Activated naive CD4-positive, alpha-beta T cell treated with anti-CD3 and anti-CD28 coated beads for 36 hours (primary cell): ENCODE measurements at regions not wholly inside any gene's neighbourhood (a gene's known extent, or its start where the extent isn't known, plus 50 kb on each side); places are given as distances from the start of the nearest gene placed in this dataset.
"Not testable (repeated sequence)": the region's sequence is repeated elsewhere in the genome, so short reads cannot be mapped to it uniquely, and the experiment has no call there.

ENCODE experiments used
- CTCF ChIA-PET: fragments of 350-600 bp; sonication (Branson Sonifier 250); formaldehyde crosslinking; loops from one replicate; lab custom pipeline; 2021; ENCODE audit warnings: antibody characterized with exemption; lab: Charles Lee
- DNase-seq: peaks from one replicate; pipeline ENCODE4 v3.0.0-alpha.2; 2020
- H3K27ac Mint-ChIP-seq: one replicate; pipeline ENCODE4 v1.8.0; 2021; ENCODE audit warnings: mild to moderate bottlenecking, mixed read lengths
- H3K27me3 Mint-ChIP-seq: one replicate; pipeline ENCODE4 v1.8.0; 2021; ENCODE audit warnings: low read depth, mixed read lengths
- H3K36me3 Mint-ChIP-seq: one replicate; pipeline ENCODE4 v1.8.0; 2021; ENCODE audit warnings: low read depth, mixed read lengths
- H3K4me1 Mint-ChIP-seq: one replicate; pipeline ENCODE4 v1.8.0; 2021; ENCODE audit warnings: low read depth, mixed read lengths
- H3K4me3 Mint-ChIP-seq: one replicate; pipeline ENCODE4 v1.8.0; 2021; ENCODE audit warnings: mild to moderate bottlenecking, moderate library complexity, mixed read lengths
- H3K9me3 Mint-ChIP-seq: one replicate; pipeline ENCODE4 v1.8.0; 2021; ENCODE audit warnings: mixed read lengths
- intact Hi-C: fragments of 100-400 bp; cut with micrococcal nuclease; formaldehyde crosslinking; loops from one replicate; pipeline ENCODE4 v1.15.1; 2023

DNA sequence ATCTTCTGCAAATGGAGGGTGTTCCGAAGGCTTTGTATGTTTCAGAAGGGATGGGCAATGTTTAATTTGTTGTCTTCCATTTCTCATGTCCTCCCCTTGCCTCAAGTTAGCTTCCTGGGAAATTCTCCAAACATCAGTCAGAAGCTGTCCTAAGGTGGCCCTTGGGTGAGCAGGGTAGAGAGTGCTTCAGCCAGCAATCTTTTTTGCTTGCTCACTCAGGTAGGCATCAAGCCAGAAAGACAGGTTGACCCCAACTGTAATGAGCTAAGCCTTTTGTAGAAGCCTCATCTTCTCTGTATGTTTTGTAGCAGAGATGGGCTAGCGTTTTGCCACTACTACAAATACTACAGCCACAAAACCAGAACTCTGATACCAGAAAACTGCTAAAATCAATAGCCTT is 321.5 kb upstream of the FAM78B start:
- Mint-ChIP-seq H3K36me3 (no peaks in the 10 kb centered on the region), H3K4me1 (peaks cover 14% of the 10 kb centered on the region), H3K4me3 (peak overlapping the region; percentile 25), H3K27ac (no peak overlapping the region), H3K9me3 (peaks cover 1% of the 10 kb centered on the region), H3K27me3 (no peaks in the 10 kb centered on the region)
- no peak for DNase-seq
- CTCF ChIA-PET: interaction anchor here (3.7 kb wide), 1 partner anchor 9 kb away, joined by 18 read pairs; no protein-coding TSS in a partner anchor
- intact Hi-C loops: loop anchor here (5.0 to 10.0 kb wide), 4 partner anchors 566 to 854 kb away; partner anchors contain the start of genes ALDH9A1, MGST3 and UCK2

DNA sequence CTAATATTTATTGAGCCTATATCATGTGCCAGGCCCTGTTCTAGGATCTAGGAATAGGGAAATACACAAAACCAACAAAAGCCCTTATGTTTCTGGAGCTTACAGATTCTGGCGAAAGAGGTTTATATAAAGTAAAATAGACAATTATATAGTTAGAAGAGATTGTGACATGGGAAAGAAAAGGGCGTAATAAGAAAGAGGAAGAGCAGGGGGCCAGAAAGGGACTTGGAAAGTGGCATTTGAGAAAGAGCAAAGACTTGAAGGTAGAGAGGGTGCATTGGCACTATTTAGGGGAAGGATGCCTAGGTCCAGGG is 322.5 kb upstream of the FAM78B start:
- no peak for DNase-seq
- H3K4me3 Mint-ChIP-seq: no peak overlapping the region

DNA sequence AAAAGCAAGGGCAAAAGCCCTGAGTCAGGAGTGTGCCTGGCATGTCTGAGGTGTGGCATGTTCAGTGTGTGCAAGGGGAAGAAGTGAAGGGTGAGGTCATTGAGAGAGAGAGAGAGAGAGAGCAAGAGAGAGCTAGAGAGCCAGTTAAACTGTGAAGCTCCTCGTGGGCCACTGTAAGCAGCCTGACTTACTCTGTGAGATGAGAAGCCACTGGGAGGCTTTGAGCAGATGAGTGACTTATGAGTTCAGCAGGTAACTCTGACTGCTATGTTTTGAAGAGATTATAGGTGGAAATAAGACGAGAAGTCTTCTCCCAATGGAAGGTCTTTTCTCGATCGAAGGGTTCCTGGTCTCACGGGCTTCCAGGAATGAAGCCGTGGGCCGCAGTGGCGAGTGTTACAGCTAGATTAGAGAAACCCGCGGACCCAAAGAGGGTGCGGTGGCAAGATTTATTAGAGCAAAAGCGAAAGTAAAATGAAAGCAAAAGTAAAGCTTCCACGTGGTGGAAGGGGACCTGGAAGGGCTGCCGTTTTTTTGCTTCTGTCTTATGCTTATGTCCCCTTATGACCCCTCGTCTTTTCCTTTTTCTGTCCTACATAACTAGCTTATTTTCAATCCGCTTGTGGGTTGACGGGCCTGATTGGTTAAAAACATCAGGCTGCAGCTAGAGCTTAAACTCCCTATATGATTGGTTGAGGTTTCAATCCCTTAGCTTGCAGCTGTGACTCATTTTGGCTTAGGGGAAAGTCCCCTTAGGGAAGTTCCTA is 323.1 kb upstream of the FAM78B start:
- Mint-ChIP-seq H3K9me3 (peaks cover 1% of the 10 kb centered on the region), H3K36me3 (no peaks in the 10 kb centered on the region), H3K4me1 (peaks cover 14% of the 10 kb centered on the region), H3K27me3 (no peaks in the 10 kb centered on the region), H3K4me3 (no peak overlapping the region), H3K27ac (no peak overlapping the region)
- DNase-seq: peak; percentile 68
- intact Hi-C loops: loop anchor here (1.0 to 10.0 kb wide), 10 partner anchors 221 to 855 kb away; partner anchors contain the start of genes ALDH9A1, FAM78B, ILDR2 and MGST3
- CTCF ChIA-PET: interaction anchor here (0.6 to 3.7 kb wide), 2 partner anchors 11 to 570 kb away, joined by 3 to 18 read pairs; no protein-coding TSS in a partner anchor

More for the DNA sequence above, 322.5 kb upstream of the FAM78B start:
- CTCF ChIA-PET: interaction anchor here (3.7 kb wide), 1 partner anchor 10 kb away, joined by 18 read pairs; no protein-coding TSS in a partner anchor
- no peak overlapping the region for H3K27ac Mint-ChIP-seq
- H3K36me3 Mint-ChIP-seq: no peaks in the 10 kb centered on the region
- intact Hi-C loops: loop anchor here (1.0 to 10.0 kb wide), 5 partner anchors 421 to 855 kb away; partner anchors contain the start of genes ALDH9A1, MGST3 and UCK2
- H3K9me3 Mint-ChIP-seq: peaks cover 1% of the 10 kb centered on the region
- peaks cover 14% of the 10 kb centered on the region for H3K4me1 Mint-ChIP-seq
- no peaks in the 10 kb centered on the region for H3K27me3 Mint-ChIP-seq

DNA sequence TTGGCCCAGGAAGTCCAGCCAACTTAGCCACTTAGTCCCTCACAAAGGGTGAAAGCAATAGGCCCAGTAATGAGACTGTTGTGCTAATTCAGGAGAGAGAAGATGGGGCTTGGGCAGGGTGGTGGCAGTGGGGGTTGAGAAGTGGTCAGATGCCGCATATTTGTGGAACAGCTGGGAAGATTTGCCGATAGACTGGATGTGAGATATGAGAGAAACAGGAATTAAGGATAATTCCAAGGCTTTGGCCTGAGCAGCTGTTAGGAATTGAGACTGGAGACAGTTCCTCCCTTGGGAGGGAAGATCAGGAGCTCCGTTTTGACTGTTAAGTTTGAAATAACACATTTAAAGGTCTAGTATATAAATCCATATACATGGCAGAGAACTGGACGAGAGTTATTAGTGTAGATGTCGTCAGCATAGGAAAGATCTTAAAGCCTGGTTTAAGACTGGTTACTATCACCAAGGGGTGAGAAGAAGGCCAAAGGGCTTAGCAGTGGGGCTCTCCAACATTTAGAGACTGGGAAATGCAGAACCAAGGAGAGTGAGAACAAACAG is 323.7 kb upstream of the FAM78B start:
- no peaks in the 10 kb centered on the region for H3K27me3 Mint-ChIP-seq
- CTCF ChIA-PET: interaction anchor here (3.7 kb wide), 1 partner anchor 11 kb away, joined by 18 read pairs; no protein-coding TSS in a partner anchor
- peaks cover 14% of the 10 kb centered on the region for H3K4me1 Mint-ChIP-seq
- H3K4me3 Mint-ChIP-seq: no peak overlapping the region
- H3K36me3 Mint-ChIP-seq: no peaks in the 10 kb centered on the region
- intact Hi-C loops: loop anchor here (1.0 to 10.0 kb wide), 5 partner anchors 220 to 484 kb away; partner anchors contain the start of genes FAM78B, ILDR2, POGK and TADA1
- H3K9me3 Mint-ChIP-seq: peaks cover 1% of the 10 kb centered on the region
- no peak for DNase-seq
- H3K27ac Mint-ChIP-seq: no peak overlapping the region

DNA sequence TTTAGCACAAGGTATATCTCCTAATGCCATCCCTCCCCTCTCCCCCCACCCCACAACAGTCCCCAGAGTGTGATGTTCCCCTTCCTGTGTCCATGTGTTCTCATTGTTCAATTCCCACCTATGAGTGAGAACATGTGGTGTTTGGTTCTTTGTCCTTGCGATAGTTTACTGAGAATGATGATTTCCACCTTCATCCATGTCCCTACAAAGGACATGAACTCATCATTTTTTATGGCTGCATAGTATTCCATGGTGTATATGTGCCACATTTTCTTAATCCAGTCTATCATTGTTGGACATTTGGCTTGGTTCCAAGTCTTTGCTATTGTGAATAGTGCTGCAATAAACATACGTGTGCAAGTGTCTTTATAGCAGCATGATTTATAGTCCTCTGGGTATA is 327.0 kb upstream of the FAM78B start:
- H3K4me1 Mint-ChIP-seq, H3K27me3 Mint-ChIP-seq, H3K9me3 Mint-ChIP-seq, H3K27ac Mint-ChIP-seq, H3K4me3 Mint-ChIP-seq, DNase-seq, CTCF ChIA-PET, H3K36me3 Mint-ChIP-seq: not testable (repeated sequence)
- intact Hi-C loops: loop anchor here (10.0 kb wide), 1 partner anchor 481 kb away; the partner anchor contains the start of gene ILDR2

- Mint-ChIP-seq H3K4me3 (no peak overlapping the region), H3K4me1 (no peaks in the 10 kb centered on the region), H3K36me3 (no peaks in the 10 kb centered on the region), H3K27ac (no peak overlapping the region), H3K9me3 (peaks cover 3% of the 10 kb centered on the region), H3K27me3 (no peaks in the 10 kb centered on the region)
- CTCF ChIA-PET: no interaction called here
- intact Hi-C loops: no loop called here
- no peak for DNase-seq
Observed at GRCh38 chr1:166507347-166507746, 331.9 kb upstream of the POGK start.

DNA sequence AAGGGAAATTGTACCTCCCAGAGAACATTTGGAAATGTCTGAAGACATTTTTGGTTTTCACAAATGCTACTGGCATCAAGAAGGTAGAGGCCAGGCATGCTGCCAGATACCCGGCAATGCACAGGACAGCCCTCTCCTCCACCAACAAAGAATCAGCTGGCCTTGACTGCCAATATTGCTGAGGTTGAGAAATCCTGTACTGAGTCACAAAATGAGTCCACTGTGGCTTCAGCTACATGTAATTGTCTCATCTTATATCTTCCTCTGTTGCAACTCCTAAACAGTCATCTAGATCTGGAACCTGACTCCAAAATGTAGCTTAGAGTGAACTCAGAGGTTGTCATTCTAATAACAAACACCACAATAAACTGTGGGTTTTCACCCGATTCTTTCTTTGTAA is 327.5 kb upstream of the POGK start:
- peaks cover 5% of the 10 kb centered on the region for H3K9me3 Mint-ChIP-seq
- intact Hi-C loops: no loop called here

DNA sequence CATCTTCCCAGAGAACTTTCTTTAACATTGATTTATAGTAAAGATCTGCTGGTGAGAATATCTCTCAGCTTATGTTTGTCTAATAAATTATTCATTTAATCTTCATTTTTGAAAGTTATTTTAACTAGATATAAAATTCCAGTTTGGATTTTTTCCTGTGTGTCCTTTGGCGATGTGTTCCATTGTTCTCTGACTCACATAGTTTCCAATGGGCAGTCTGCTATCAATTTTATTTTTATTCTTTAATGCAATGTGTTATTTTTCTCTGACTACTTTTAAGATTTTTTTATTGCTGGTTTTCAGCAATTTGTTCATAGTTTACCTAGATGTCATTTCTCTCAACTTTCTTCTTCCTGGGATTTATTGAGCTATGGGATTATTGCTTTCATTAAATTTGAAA is 325.2 kb upstream of the POGK start:
- CTCF ChIA-PET: no interaction called here
- intact Hi-C loops: no loop called here

More for the DNA sequence above, 327.5 kb upstream of the POGK start:
- Mint-ChIP-seq H3K36me3 (no peaks in the 10 kb centered on the region), H3K4me1 (no peaks in the 10 kb centered on the region), H3K27ac (no peak overlapping the region), H3K27me3 (peaks cover 2% of the 10 kb centered on the region), H3K4me3 (no peak overlapping the region)
- CTCF ChIA-PET: no interaction called here
- no peak for DNase-seq

DNA sequence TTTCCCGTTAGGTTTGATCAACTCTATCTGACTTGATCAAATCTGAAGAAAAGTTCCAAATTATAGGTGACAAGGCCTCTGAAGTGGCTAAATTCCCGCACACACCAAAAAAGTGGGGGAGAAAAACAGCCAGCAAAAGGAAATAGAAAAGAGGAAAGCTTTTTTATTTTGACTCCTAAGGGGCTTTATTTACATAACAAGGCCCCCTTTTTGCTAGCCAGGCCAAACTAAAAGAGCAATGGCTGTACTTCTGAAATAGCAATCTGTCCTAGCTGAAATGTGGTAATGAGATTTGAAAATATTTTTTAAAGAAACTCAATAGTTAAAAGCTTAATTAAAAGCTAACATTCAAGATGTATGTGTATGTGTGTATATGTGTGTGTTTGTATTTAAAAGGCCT is 311.5 kb upstream of the POGK start:
- Mint-ChIP-seq H3K4me1 (no peaks in the 10 kb centered on the region), H3K4me3 (no peak overlapping the region), H3K27ac (no peak overlapping the region), H3K27me3 (peaks cover 8% of the 10 kb centered on the region), H3K9me3 (peaks cover 5% of the 10 kb centered on the region), H3K36me3 (no peaks in the 10 kb centered on the region)
- intact Hi-C loops: no loop called here
- CTCF ChIA-PET: no interaction called here
- no peak for DNase-seq

More for the DNA sequence above, 325.2 kb upstream of the POGK start:
- H3K27ac Mint-ChIP-seq: no peak overlapping the region
- peaks cover 5% of the 10 kb centered on the region for H3K9me3 Mint-ChIP-seq
- H3K27me3 Mint-ChIP-seq: peaks cover 7% of the 10 kb centered on the region
- H3K4me3 Mint-ChIP-seq: no peak overlapping the region
- H3K36me3 Mint-ChIP-seq: no peaks in the 10 kb centered on the region
- no peaks in the 10 kb centered on the region for H3K4me1 Mint-ChIP-seq
- DNase-seq: no peak

- Mint-ChIP-seq H3K4me3 (no peak overlapping the region), H3K36me3 (no peaks in the 10 kb centered on the region), H3K9me3 (peaks cover 5% of the 10 kb centered on the region), H3K4me1 (no peaks in the 10 kb centered on the region), H3K27me3 (peaks cover 5% of the 10 kb centered on the region), H3K27ac (no peak overlapping the region)
- CTCF ChIA-PET: no interaction called here
- intact Hi-C loops: no loop called here
- DNase-seq: no peak
Observed at GRCh38 chr1:166538646-166539045, 300.6 kb upstream of the POGK start.

DNA sequence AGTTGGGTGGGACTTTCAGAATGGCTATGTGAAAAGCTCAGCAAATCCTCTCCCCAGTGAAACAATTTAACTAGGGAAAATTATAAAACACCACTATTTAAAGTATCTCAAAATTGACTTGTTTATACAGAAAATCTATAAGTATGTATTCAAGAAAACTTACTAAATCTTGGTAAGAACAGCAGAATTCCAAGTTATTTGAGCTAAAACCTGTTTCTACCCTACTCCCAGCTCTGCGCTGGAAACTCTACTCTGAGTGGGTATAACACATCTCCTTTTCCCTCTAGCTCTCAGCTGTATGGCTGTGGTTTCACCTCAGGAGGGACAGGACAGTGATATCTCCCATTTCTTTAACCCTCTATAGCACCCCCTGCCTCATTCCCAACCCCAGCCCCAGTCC is 295.2 kb upstream of the POGK start:
- Mint-ChIP-seq H3K4me1 (no peaks in the 10 kb centered on the region), H3K27ac (no peak overlapping the region), H3K27me3 (peaks cover 5% of the 10 kb centered on the region), H3K36me3 (peaks cover 2% of the 10 kb centered on the region), H3K9me3 (peaks cover 13% of the 10 kb centered on the region), H3K4me3 (no peak overlapping the region)
- no peak for DNase-seq
- CTCF ChIA-PET: interaction anchor here (0.6 to 1.5 kb wide), 4 partner anchors 10 to 619 kb away, joined by 3 read pairs; no protein-coding TSS in a partner anchor
- intact Hi-C loops: no loop called here

DNA sequence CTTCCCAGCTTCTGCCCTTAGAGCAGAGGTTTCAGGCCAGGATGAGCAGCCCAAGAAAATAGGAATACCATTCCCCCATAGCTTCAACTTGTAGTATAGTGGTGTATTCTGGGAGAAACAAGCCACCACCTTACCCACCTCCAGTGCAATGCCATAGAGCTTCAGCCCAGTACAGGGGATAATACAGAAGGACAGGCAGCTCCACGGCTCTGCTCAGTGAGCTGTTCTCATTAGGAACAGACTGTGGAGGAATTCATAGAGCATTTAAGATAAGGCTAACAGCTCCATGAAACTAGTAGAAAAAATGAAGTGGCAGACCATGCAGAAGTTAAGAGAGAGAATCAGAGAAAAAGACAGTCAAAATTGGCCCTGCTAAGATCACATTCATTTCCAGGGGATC is 294.7 kb upstream of the POGK start:
- H3K4me1 Mint-ChIP-seq: no peaks in the 10 kb centered on the region
- peaks cover 2% of the 10 kb centered on the region for H3K36me3 Mint-ChIP-seq
- CTCF ChIA-PET: interaction anchor here (0.6 to 1.5 kb wide), 4 partner anchors 10 to 619 kb away, joined by 3 read pairs; no protein-coding TSS in a partner anchor
- H3K27ac Mint-ChIP-seq: no peak overlapping the region
- peaks cover 17% of the 10 kb centered on the region for H3K9me3 Mint-ChIP-seq
- H3K27me3 Mint-ChIP-seq: peaks cover 5% of the 10 kb centered on the region
- no peak for DNase-seq
- intact Hi-C loops: no loop called here
- no peak overlapping the region for H3K4me3 Mint-ChIP-seq
